ENCODE measurements at regions not wholly inside any gene's neighbourhood (a gene's known extent, or its start where the extent isn't known, plus 50 kb on each side); places are given as distances from the start of the nearest gene placed in this dataset.
"Not testable (repeated sequence)": the region's sequence is repeated elsewhere in the genome, so short reads cannot be mapped to it uniquely, and the experiment has no call there.

- no peak for TF ChIP-seq CTCF (IDR thresholded peaks at IDR 0.05; ENCODE audit: insufficient read depth, missing control alignments)
- DNase-seq (ENCODE audit: insufficient read length, low spot score) = no peak
- no peak for FAIRE-seq
Measured at GRCh38 chr21:15128267-15128666, 63.5 kb upstream of the NRIP1 start.

- DNase-seq (ENCODE audit: insufficient read length, low spot score); FAIRE-seq: not testable (repeated sequence)
Measured at GRCh38 chr21:15128714-15129113, 63.9 kb upstream of the NRIP1 start.

- no peak for DNase-seq (ENCODE audit: insufficient read length, low spot score)
- no peak for TF ChIP-seq CTCF (IDR thresholded peaks at IDR 0.05; ENCODE audit: insufficient read depth, missing control alignments)
- FAIRE-seq = no peak
Measured at GRCh38 chr21:15130326-15130725, 65.5 kb upstream of the NRIP1 start.

GRCh38 chr21:15130751-15131150, 66.0 kb upstream of the NRIP1 start:
- DNase-seq (ENCODE audit: insufficient read length, low spot score) (no peak), FAIRE-seq (no peak)
- no peak for TF ChIP-seq CTCF (IDR thresholded peaks at IDR 0.05; ENCODE audit: insufficient read depth, missing control alignments)

GRCh38 chr21:15132781-15133180, 68.0 kb upstream of the NRIP1 start:
- FAIRE-seq (no peak), DNase-seq (ENCODE audit: insufficient read length, low spot score) (no peak)
- no peak for TF ChIP-seq CTCF (IDR thresholded peaks at IDR 0.05; ENCODE audit: insufficient read depth, missing control alignments)

- DNase-seq (ENCODE audit: insufficient read length, low spot score) (no peak), FAIRE-seq (no peak)
- TF ChIP-seq CTCF (IDR thresholded peaks at IDR 0.05; ENCODE audit: insufficient read depth, missing control alignments) = no peak
Measured at GRCh38 chr21:15134701-15135470, 70.1 kb upstream of the NRIP1 start.

GRCh38 chr21:15135867-15136629, 71.2 kb upstream of the NRIP1 start:
- FAIRE-seq = no peak
- no peak for DNase-seq (ENCODE audit: insufficient read length, low spot score)
- no peak for TF ChIP-seq CTCF (IDR thresholded peaks at IDR 0.05; ENCODE audit: insufficient read depth, missing control alignments)

Data from D721Med (cell line).